Gastroesophageal sphincter (tissue), 3 donors: ENCODE measurements at regions not wholly inside any gene's neighbourhood (a gene's known extent, or its start where the extent isn't known, plus 50 kb on each side); places are given as distances from the start of the nearest gene placed in this dataset.

Experiments
- EP300 ChIP-seq: sonication (generic); formaldehyde crosslinking; IDR thresholded peaks from one replicate; pipeline ENCODE4 v1.6.1; 2017; ENCODE audit warnings: antibody characterized with exemption, mild to moderate bottlenecking
- POLR2A ChIP-seq, 2 donors: fragments of 450-650 bp; IDR thresholded peaks; one replicate each; pipeline ENCODE4 v1.6.1; 2017; ENCODE audit warnings: antibody characterized with exemption in 2 of 2, mild to moderate bottlenecking in 2 of 2, moderate library complexity in 1 of 2
- POLR2AphosphoS5 ChIP-seq: sonication (generic); formaldehyde crosslinking; IDR thresholded peaks from one replicate; pipeline ENCODE4 v1.6.1; 2017; ENCODE audit warnings: antibody characterized with exemption
- TF ChIP-seq, protein P1 (sequence below), 4 experiments: fragments of 200-600 bp in 2 of 4; fragments of 450-650 bp in 2 of 4; sonication (generic) in 1 of 4; IDR thresholded peaks; one replicate each; pipeline ENCODE4 v1.5.1; 2017 to 2019; ENCODE audit warnings: antibody characterized with exemption in 4 of 4, mild to moderate bottlenecking in 2 of 4, moderate library complexity in 2 of 4

DNA sequence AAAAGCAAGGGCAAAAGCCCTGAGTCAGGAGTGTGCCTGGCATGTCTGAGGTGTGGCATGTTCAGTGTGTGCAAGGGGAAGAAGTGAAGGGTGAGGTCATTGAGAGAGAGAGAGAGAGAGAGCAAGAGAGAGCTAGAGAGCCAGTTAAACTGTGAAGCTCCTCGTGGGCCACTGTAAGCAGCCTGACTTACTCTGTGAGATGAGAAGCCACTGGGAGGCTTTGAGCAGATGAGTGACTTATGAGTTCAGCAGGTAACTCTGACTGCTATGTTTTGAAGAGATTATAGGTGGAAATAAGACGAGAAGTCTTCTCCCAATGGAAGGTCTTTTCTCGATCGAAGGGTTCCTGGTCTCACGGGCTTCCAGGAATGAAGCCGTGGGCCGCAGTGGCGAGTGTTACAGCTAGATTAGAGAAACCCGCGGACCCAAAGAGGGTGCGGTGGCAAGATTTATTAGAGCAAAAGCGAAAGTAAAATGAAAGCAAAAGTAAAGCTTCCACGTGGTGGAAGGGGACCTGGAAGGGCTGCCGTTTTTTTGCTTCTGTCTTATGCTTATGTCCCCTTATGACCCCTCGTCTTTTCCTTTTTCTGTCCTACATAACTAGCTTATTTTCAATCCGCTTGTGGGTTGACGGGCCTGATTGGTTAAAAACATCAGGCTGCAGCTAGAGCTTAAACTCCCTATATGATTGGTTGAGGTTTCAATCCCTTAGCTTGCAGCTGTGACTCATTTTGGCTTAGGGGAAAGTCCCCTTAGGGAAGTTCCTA is 323.1 kb upstream of the FAM78B start:
- no peak for TF ChIP-seq EP300
- TF ChIP-seq POLR2AphosphoS5: no peak
- TF ChIP-seq, protein P1, sequence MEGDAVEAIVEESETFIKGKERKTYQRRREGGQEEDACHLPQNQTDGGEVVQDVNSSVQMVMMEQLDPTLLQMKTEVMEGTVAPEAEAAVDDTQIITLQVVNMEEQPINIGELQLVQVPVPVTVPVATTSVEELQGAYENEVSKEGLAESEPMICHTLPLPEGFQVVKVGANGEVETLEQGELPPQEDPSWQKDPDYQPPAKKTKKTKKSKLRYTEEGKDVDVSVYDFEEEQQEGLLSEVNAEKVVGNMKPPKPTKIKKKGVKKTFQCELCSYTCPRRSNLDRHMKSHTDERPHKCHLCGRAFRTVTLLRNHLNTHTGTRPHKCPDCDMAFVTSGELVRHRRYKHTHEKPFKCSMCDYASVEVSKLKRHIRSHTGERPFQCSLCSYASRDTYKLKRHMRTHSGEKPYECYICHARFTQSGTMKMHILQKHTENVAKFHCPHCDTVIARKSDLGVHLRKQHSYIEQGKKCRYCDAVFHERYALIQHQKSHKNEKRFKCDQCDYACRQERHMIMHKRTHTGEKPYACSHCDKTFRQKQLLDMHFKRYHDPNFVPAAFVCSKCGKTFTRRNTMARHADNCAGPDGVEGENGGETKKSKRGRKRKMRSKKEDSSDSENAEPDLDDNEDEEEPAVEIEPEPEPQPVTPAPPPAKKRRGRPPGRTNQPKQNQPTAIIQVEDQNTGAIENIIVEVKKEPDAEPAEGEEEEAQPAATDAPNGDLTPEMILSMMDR (IDR thresholded peaks at IDR 0.05): no peak
- no peak for TF ChIP-seq POLR2A (IDR thresholded peaks at IDR 0.05)
